ENCODE measurements at regions not wholly inside any gene's neighbourhood (a gene's known extent, or its start where the extent isn't known, plus 50 kb on each side); places are given as distances from the start of the nearest gene placed in this dataset.

- no peak overlapping the region for H3K27ac ChIP-seq (ENCODE audit: control insufficient read depth, insufficient read depth)
- H4K20me1 ChIP-seq (ENCODE audit: control insufficient read depth, insufficient read depth), result no peaks in the 10 kb centered on the region
- TF ChIP-seq SPI1 (IDR thresholded peaks at IDR 0.05; ENCODE audit: borderline replicate concordance, insufficient read depth, low read depth, low read length) (peak; percentile 28; the same call in 1 of the 2 replicates), NFYA (IDR thresholded peaks at IDR 0.05; ENCODE audit: borderline replicate concordance, low read depth, low read length) (no peak)
- H3K27me3 ChIP-seq (replicated peaks in 1 of 2; ENCODE audit: control insufficient read depth in 2 of 2, insufficient read depth in 2 of 2, low read length in 1 of 2), result no peaks in the 10 kb centered on the region
- ChIA-PET CTCF (interaction anchor here (0.9 to 1.9 kb wide), 3 partner anchors 12 to 275 kb away, joined by 3 to 6 read pairs (median 3); no protein-coding TSS in a partner anchor), RAD21 (ENCODE audit: unreplicated experiment) (interaction anchor here (1.2 to 1.6 kb wide), 3 partner anchors 31 to 38 kb away, joined by 3 to 5 read pairs (median 3); no protein-coding TSS in a partner anchor), SMC1A (ENCODE audit: uncharacterized antibody, unreplicated experiment) (interaction anchor here (0.7 to 1.1 kb wide), 3 partner anchors 9 to 11 kb away, joined by 3 to 4 read pairs (median 3); no protein-coding TSS in a partner anchor), POLR2A (interaction anchor here (0.6 to 1.4 kb wide), 2 partner anchors 9 to 86 kb away, joined by 3 to 4 read pairs; no protein-coding TSS in a partner anchor)
- 0% methylated on average over 1 of the region's 1 CpG for WGBS (ENCODE audit: insufficient coverage, insufficient replicate concordance, low lambda C conversion rate, missing lambda C conversion rate)
- no peak overlapping the region for H3K4me3 ChIP-seq
- no peak for FAIRE-seq
- H2AFZ ChIP-seq (ENCODE audit: control insufficient read depth, low read depth, low read length), result no peak overlapping the region
- no peak for ATAC-seq
- H3K4me1 ChIP-seq (ENCODE audit: control insufficient read depth, insufficient read depth, low read length), result no peaks in the 10 kb centered on the region
- intact Hi-C loops (cut with micrococcal nuclease; ENCODE audit: unreplicated experiment) (no loop called here), in situ Hi-C loops (cut with MboI) (no loop called here)
- no peaks in the 10 kb centered on the region; the same call in 2 of the 3 replicates for H3K9me3 ChIP-seq (replicated peaks; ENCODE audit: control insufficient read depth, insufficient read depth, low read length)
- no peaks in the 10 kb centered on the region for H3K36me3 ChIP-seq (ENCODE audit: control insufficient read depth in 2 of 2, insufficient read depth in 2 of 2, low read length in 1 of 2)
- no peak overlapping the region for H3K4me2 ChIP-seq (ENCODE audit: control insufficient read depth, insufficient read depth)
- no TSS peak for BruUV-seq (replicated peaks)
- DNase-seq (ENCODE audit: low read depth, low spot score), result no peak
- H3K9ac ChIP-seq (ENCODE audit: control insufficient read depth, insufficient read depth, low read length), result no peak overlapping the region
- H3K79me2 ChIP-seq (ENCODE audit: control insufficient read depth, insufficient read depth, low read length), result no peaks in the 10 kb centered on the region
Measured at GRCh38 chr6:44042989-44043478, 84.2 kb downstream of the MRPL14 start.

DNA sequence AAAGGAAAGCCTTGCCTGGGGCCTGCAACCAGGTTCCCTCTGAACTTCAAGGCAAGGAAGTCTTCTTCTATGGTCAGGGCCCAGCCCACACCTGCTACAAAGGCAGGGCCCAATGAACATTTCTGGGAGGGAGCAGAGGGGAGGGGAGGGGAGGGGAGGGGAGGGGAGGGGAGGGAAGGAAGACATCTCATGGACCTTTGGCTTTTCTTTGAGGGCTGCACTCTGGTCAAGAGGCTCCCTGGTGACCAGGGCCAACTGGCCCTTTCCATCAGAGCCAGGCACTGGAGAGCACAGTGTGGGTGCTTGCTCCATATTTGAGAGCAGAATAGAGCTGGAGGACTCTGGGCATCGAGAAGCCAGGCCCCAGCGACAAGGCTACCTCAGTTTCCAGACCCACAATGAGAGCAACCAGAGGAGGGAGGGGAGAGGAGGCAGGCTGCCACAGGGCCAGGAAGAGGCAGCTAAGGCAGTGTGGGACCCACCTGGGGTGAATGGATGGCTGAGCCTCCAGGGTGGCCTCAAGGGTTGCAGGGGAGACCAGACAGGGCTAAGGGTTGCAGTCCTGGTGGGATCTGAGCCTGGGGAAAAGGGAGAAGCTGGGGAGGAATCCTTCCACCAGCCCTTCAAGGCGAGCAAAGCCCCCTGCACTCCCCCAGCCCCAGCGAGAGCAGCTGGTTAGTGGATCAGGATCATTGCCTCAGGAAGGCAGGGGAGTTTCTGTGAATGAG, 84.8 kb downstream of the MRPL14 start:
- POLR2A ChIA-PET, result interaction anchor here (0.6 to 1.4 kb wide), 3 partner anchors 9 to 87 kb away, joined by 3 to 4 read pairs (median 3); no protein-coding TSS in a partner anchor

More for the DNA sequence above, 84.8 kb downstream of the MRPL14 start:
- intact Hi-C loops (cut with micrococcal nuclease; ENCODE audit: unreplicated experiment), result no loop called here
- Histone ChIP-seq H3K27ac (ENCODE audit: control insufficient read depth, insufficient read depth) (no peak overlapping the region), H3K36me3 (ENCODE audit: control insufficient read depth in 2 of 2, insufficient read depth in 2 of 2, low read length in 1 of 2) (no peaks in the 10 kb centered on the region), H3K4me1 (ENCODE audit: control insufficient read depth, insufficient read depth, low read length) (no peaks in the 10 kb centered on the region), H3K9me3 (replicated peaks; ENCODE audit: control insufficient read depth, insufficient read depth, low read length) (no peaks in the 10 kb centered on the region; the same call in 2 of the 3 replicates), H3K79me2 (ENCODE audit: control insufficient read depth, insufficient read depth, low read length) (no peaks in the 10 kb centered on the region), H2AFZ (ENCODE audit: control insufficient read depth, low read depth, low read length) (no peak overlapping the region), H3K27me3 (replicated peaks in 1 of 2; ENCODE audit: control insufficient read depth in 2 of 2, insufficient read depth in 2 of 2, low read length in 1 of 2) (no peaks in the 10 kb centered on the region), H3K9ac (ENCODE audit: control insufficient read depth, insufficient read depth, low read length) (no peak overlapping the region), H3K4me2 (ENCODE audit: control insufficient read depth, insufficient read depth) (no peak overlapping the region), H3K4me3 (no peak overlapping the region), H4K20me1 (ENCODE audit: control insufficient read depth, insufficient read depth) (no peaks in the 10 kb centered on the region)
- SMC1A ChIA-PET (ENCODE audit: uncharacterized antibody, unreplicated experiment), result interaction anchor here (0.7 to 1.1 kb wide), 3 partner anchors 9 to 10 kb away, joined by 3 to 4 read pairs (median 3); no protein-coding TSS in a partner anchor
- DNase-seq (ENCODE audit: low read depth, low spot score) (no peak), ATAC-seq (no peak), FAIRE-seq (no peak)
- 29% methylated on average over 4 of the region's 4 CpGs for WGBS (ENCODE audit: insufficient coverage, insufficient replicate concordance, low lambda C conversion rate, missing lambda C conversion rate)
- RAD21 ChIA-PET (ENCODE audit: unreplicated experiment), result interaction anchor here (1.4 to 1.6 kb wide), 2 partner anchors 31 to 37 kb away, joined by 3 to 5 read pairs; no protein-coding TSS in a partner anchor
- no peak for TF ChIP-seq SMAD5 (IDR thresholded peaks at IDR 0.05; ENCODE audit: low read depth)
- TF ChIP-seq TARDBP (IDR thresholded peaks at IDR 0.05; ENCODE audit: borderline replicate concordance), result no peak
- TF ChIP-seq, protein P1, sequence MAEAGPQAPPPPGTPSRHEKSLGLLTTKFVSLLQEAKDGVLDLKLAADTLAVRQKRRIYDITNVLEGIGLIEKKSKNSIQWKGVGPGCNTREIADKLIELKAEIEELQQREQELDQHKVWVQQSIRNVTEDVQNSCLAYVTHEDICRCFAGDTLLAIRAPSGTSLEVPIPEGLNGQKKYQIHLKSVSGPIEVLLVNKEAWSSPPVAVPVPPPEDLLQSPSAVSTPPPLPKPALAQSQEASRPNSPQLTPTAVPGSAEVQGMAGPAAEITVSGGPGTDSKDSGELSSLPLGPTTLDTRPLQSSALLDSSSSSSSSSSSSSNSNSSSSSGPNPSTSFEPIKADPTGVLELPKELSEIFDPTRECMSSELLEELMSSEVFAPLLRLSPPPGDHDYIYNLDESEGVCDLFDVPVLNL (IDR thresholded peaks at IDR 0.05; ENCODE audit: low read depth, low read length), result no peak
- TF ChIP-seq FOXM1 (IDR thresholded peaks at IDR 0.05; ENCODE audit: low read depth, low read length), result no peak
- no peak for TF ChIP-seq SIN3A (IDR thresholded peaks at IDR 0.05; ENCODE audit: low read depth, low read length)
- CTCF ChIA-PET, result interaction anchor here (1.9 kb wide), 1 partner anchor 11 kb away, joined by 6 read pairs; no protein-coding TSS in a partner anchor
- in situ Hi-C loops (cut with MboI), result no loop called here
- no TSS peak for BruUV-seq (replicated peaks)
